ENCODE measurements at regions not wholly inside any gene's neighbourhood (a gene's known extent, or its start where the extent isn't known, plus 50 kb on each side); places are given as distances from the start of the nearest gene placed in this dataset.

- TF ChIP-seq CTCF (IDR thresholded peaks at IDR 0.05): no peak
- TF ChIP-seq POLR2A (IDR thresholded peaks at IDR 0.05): no peak
These were observed 900.1 kb downstream of the PCDH17 start for GRCh38 chr13:58531614-58532013.

Data from heart left ventricle (tissue), 13 donors.